ENCODE measurements at regions not wholly inside any gene's neighbourhood (a gene's known extent, or its start where the extent isn't known, plus 50 kb on each side); places are given as distances from the start of the nearest gene placed in this dataset.

DNA sequence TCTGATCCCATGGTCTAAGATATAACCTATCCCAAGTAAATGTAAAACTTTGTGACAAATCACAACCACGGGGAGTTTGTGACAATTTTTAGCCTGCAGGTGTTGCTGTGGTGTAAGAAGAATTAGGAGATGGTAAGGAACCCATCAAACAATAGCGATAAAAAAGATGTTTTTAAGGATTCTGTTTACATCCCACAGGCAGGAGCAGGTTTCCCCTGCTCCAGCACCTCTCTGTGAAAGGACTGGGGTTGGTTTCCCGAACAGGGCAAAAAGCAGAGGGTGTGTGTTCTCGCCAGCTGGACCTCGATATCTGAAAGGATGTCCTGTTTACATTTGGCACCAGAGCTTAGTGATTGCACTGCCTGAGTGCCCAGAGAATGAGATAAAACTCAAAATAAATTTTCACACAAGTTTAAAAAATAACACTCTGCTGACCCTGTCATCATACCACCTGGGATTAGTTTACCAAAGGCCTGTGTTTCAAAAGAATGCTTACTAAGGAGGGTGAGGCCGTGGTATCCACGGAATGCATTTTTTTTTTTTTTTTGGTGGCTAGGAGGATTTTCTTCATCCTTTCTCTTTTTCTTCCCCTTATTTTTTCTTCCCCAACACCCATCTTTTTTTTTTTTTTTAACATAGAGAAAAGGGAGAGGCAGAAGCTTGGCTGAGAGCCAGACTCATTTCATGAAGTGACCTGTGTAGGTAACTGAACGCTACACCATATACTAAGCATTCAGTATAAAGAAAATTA is 151.8 kb upstream of the DPH6 start:
- DNase-seq (ENCODE audit: low read depth, low spot score): no peak
- no TSS peak for BruUV-seq (replicated peaks)
- H3K27ac ChIP-seq (ENCODE audit: low read depth, low read length): no peak overlapping the region
- H3K9me3 ChIP-seq (ENCODE audit: control insufficient read depth in 1 of 2, insufficient read depth in 1 of 2, low read depth in 1 of 2, low read length in 2 of 2): no peaks in the 10 kb centered on the region
- H2AFZ ChIP-seq (ENCODE audit: low read depth, low read length, poor library complexity, severe bottlenecking): peak overlapping the region; percentile 77
- CTCF ChIA-PET: interaction anchor here (1.2 kb wide), 2 partner anchors 177 to 253 kb away, joined by 3 to 4 read pairs; no protein-coding TSS in a partner anchor
- H3K4me2 ChIP-seq (ENCODE audit: low read length): peak overlapping the region; percentile 43; the same call in 1 of the 2 replicates
- H3K4me3 ChIP-seq (replicated peaks in 1 of 2; ENCODE audit: low read depth in 1 of 2, low read length in 2 of 2): no peak overlapping the region
- TF ChIP-seq, protein P1, sequence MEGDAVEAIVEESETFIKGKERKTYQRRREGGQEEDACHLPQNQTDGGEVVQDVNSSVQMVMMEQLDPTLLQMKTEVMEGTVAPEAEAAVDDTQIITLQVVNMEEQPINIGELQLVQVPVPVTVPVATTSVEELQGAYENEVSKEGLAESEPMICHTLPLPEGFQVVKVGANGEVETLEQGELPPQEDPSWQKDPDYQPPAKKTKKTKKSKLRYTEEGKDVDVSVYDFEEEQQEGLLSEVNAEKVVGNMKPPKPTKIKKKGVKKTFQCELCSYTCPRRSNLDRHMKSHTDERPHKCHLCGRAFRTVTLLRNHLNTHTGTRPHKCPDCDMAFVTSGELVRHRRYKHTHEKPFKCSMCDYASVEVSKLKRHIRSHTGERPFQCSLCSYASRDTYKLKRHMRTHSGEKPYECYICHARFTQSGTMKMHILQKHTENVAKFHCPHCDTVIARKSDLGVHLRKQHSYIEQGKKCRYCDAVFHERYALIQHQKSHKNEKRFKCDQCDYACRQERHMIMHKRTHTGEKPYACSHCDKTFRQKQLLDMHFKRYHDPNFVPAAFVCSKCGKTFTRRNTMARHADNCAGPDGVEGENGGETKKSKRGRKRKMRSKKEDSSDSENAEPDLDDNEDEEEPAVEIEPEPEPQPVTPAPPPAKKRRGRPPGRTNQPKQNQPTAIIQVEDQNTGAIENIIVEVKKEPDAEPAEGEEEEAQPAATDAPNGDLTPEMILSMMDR (IDR thresholded peaks at IDR 0.05 in 2 of 3, conservative IDR thresholded peaks at IDR 0.05 in 1 of 3; ENCODE audit: borderline replicate concordance in 1 of 3, insufficient read depth in 1 of 3, low read depth in 2 of 3, low read length in 2 of 3): peak in 1 of 3 experiments; percentile 36; a peak in 2 of 6 replicates
- TF ChIP-seq, protein P2, sequence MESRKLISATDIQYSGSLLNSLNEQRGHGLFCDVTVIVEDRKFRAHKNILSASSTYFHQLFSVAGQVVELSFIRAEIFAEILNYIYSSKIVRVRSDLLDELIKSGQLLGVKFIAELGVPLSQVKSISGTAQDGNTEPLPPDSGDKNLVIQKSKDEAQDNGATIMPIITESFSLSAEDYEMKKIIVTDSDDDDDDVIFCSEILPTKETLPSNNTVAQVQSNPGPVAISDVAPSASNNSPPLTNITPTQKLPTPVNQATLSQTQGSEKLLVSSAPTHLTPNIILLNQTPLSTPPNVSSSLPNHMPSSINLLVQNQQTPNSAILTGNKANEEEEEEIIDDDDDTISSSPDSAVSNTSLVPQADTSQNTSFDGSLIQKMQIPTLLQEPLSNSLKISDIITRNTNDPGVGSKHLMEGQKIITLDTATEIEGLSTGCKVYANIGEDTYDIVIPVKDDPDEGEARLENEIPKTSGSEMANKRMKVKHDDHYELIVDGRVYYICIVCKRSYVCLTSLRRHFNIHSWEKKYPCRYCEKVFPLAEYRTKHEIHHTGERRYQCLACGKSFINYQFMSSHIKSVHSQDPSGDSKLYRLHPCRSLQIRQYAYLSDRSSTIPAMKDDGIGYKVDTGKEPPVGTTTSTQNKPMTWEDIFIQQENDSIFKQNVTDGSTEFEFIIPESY (IDR thresholded peaks at IDR 0.05; ENCODE audit: extremely low read depth, insufficient replicate concordance, low read length): no peak
- POLR2A ChIA-PET: no interaction called here
- H3K27me3 ChIP-seq (ENCODE audit: insufficient read depth, low read length): no peaks in the 10 kb centered on the region
- H3K9me2 ChIP-seq (ENCODE audit: insufficient read depth): no peaks in the 10 kb centered on the region
- H3K79me2 ChIP-seq (ENCODE audit: insufficient read depth, low read length): no peaks in the 10 kb centered on the region
- no peaks in the 10 kb centered on the region for H4K20me1 ChIP-seq (ENCODE audit: insufficient read depth)
- RAD21 ChIA-PET (ENCODE audit: low non-redundant PET in 1 of 2, low total read pairs in 2 of 2, uncharacterized antibody in 2 of 2, unreplicated experiment in 2 of 2): no interaction called here
- ATAC-seq: peak; percentile 55
- no peak overlapping the region for H3K9ac ChIP-seq (ENCODE audit: low read length)
- H3K36me3 ChIP-seq (ENCODE audit: control insufficient read depth in 1 of 2, insufficient read depth in 2 of 2, low read length in 2 of 2): no peaks in the 10 kb centered on the region
- intact Hi-C loops (cut with micrococcal nuclease): no loop called here
- H3K4me1 ChIP-seq (ENCODE audit: control insufficient read depth in 1 of 2, insufficient read depth in 2 of 2, low read length in 2 of 2): peaks cover 11 to 21% of the 10 kb centered on the region in 2 experiments

Data from HCT116 (cell line).